ENCODE measurements at regions not wholly inside any gene's neighbourhood (a gene's known extent, or its start where the extent isn't known, plus 50 kb on each side); places are given as distances from the start of the nearest gene placed in this dataset.

DNA sequence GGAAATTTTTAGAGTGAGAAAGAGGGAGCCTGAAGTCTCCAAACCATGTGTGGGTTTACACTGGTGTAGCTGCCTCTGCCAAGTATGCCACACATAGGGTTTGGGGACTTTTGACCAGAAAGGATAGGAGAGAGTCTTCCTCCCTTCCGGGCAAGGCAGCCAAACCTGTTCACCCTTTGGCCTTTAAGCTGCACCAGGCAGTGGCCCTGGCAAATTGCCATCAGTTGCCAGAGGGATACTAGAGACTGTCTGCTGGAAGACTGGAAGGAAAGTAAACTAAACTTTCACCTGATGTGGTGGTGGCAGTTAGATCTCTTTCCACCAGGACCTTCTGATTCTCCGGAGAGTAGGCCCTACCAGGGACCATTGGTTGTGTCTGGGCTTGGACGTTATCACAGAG lies 1263.2 kb downstream of the FAM181B start:
- no peak for DNase-seq (ENCODE audit: low read depth in 2 of 3, low spot score in 2 of 3)

DNA sequence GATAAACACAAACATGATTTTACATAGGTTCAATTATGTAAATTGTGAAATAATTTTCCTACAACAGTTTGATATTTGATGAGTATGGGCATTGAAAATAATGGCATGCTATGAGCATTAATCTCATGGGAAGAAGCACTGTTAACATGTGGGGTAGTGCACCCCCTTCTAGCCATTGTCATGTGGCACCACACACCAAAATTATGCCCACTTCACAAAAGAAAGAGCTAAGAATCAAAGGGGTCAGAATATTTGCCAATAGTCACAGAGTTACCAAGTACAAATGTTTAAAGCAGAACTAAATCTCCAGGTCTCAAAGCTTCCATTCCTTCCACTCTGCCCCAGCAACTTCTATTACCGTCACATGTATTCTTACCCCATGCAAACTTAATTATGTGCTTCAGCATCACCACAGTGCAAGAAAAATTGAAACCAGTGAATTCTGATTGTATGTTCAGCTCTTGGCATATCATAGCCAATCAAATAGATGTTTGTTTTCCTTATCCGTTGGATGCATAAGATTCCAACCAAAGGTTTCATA lies 1273.8 kb downstream of the FAM181B start:
- DNase-seq (ENCODE audit: low read depth in 2 of 3, low spot score in 2 of 3): no peak

- no peak for DNase-seq (ENCODE audit: low read depth in 2 of 3, low spot score in 2 of 3)
These were observed 1284.0 kb downstream of the FAM181B start for GRCh38 chr11:81449588-81450156.

DNA sequence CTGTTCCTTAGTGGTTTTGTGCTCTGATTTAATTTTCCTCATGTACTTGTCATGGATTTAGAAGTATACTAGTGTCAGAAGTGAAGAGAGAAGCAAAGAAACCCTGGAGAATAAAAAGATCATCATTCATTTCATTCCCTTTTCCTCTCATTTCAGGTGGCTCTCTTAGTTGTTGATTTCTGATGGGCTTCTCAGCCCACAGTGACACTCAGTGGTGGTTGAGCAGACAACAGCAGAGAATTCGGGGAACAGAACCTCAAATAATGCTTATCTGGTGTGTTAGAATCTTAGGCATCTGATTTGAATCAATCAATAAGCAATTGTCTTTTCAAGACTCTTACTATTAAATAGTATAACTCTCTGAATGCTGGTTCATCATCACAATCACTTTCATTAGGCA lies 1289.4 kb downstream of the FAM181B start:
- DNase-seq (ENCODE audit: low read depth in 2 of 3, low spot score in 2 of 3): no peak

GRCh38 chr11:81432333-81432732 lies 1301.3 kb downstream of the FAM181B start:
- DNase-seq (ENCODE audit: low read depth in 2 of 3, low spot score in 2 of 3): no peak

- DNase-seq (ENCODE audit: low read depth in 2 of 3, low spot score in 2 of 3): no peak
These were observed 1308.8 kb downstream of the FAM181B start for GRCh38 chr11:81424822-81425221.

DNA sequence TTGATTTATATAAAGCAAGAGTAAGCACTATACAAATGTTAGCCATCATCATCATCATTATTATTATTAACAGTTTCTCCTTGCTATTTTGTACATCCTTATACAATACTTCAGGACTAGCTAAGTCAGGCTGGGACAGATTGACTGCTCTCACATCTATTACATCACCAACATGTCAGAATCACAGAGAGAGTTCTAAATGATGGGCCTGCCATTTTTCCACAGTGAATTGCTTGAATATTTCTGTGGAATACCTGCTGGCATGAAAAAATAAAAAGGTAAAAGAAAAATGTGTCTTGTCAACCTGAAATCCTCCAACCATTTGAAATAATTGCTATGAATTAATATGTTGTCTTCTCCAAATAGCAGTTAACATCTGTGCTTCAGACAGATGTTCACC lies 1311.3 kb downstream of the FAM181B start:
- DNase-seq (ENCODE audit: low read depth in 2 of 3, low spot score in 2 of 3): no peak

DNA sequence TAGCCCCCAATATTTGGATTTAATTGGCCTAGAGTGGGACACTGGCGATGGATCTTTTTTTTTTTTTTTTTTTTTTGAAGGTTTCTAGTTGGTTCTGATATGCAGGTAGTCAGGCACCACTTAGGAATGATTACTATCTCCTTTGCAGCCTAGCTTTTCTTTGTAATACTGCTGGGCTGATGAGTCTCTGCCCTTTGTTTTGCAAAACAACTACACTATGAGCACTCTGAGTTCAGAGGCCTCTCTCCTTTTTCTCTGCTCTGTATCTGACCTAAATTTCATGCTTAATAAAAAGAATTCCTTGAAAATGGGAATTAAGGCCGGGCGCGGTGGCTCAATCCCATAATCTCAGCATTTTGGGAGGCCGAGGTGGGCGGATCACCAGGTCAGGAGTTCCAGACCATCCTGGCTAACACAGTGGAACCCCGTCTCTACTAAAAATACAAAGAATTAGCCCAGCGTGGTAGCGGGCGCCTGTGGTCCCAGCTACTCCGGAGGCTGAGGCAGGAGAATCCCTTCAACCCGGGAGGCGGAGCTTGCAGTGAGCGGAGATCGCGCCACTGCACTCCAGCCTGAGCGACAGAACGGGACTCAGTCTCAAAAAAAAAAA lies 1312.3 kb downstream of the FAM181B start:
- DNase-seq (ENCODE audit: low read depth in 2 of 3, low spot score in 2 of 3): no peak

GRCh38 chr11:81420668-81421250 lies 1312.9 kb downstream of the FAM181B start:
- DNase-seq (ENCODE audit: low read depth in 2 of 3, low spot score in 2 of 3): no peak

DNA sequence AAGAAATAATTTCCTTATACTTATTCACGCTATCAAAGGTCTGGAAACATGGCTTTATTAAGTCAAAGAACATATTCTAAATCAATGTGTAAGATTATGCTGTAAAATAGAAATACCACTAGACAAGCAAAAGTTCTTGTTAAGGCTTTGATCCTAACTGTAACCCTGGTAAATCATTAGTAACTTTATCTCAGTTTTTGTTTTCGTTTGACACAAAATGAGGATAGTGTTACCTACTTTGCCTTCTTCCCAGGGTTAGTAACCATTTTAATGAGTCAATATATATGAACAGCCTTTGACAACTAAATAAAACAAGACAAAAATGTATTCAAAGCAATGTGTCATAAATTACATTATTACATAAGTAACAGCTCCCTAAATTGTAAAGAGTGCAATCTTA lies 1336.3 kb downstream of the FAM181B start:
- no peak for DNase-seq (ENCODE audit: low read depth in 2 of 3, low spot score in 2 of 3)

DNA sequence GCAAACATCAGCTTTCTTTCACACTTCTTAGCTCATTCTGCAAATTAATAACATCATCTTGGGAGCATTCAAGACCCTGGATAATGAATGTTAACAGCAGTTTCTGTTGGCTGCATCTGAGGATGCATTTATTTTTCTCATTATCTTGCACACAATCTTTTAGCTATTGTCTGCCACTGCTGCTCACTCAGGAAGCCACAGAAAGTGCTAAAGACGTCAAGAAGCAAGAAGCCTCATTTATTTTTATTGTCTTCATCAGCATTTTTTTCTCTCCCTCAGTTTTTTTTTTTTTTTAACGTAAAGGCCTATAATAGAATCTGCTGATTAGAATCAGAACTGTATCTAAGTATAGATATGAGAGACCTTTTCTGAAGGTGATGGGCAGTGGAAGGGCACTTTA lies 1339.4 kb downstream of the FAM181B start:
- no peak for DNase-seq (ENCODE audit: low read depth in 2 of 3, low spot score in 2 of 3)

- DNase-seq (ENCODE audit: low read depth in 2 of 3, low spot score in 2 of 3): no peak
These were observed 1345.3 kb downstream of the FAM181B start for GRCh38 chr11:81388326-81388725.

DNA sequence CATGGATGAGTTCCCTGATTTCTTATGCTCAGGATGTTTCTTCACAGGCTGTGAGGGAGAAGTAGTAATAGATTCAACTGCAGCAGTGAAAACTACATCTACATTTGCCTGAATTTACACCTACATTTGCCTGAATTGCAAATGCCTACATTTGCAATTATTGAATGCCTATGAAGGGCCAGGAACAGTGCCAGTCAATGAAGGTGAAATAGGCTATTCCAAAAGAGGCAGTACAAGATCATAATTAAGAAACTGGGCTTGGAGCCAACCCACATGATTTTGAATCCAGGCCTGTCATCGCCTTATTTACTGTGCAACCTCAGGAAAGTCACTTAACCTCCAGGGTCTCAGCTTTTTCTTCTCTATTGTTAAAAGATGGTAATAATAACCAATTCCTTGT lies 1353.3 kb downstream of the FAM181B start:
- no peak for DNase-seq (ENCODE audit: low read depth in 2 of 3, low spot score in 2 of 3)

DNA sequence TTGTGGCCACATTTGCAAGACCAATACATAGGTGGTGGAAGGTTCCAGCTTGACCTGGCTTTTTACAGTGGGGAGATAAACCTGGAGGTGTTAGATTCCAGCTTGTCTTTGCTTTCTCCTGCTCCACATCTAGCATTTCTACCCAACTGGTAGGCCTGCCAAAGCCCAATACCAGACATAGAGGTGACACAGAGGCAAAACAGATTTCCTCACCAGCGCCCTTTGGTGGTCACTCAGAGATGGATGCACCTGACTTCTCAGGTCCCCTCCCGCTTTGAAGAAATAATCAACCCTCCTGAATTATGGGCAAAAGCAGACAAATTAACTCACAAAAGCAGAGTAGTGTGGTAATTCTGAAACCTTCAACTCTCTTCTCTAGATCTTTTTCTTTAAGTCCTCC lies 1356.2 kb downstream of the FAM181B start:
- DNase-seq (ENCODE audit: low read depth in 2 of 3, low spot score in 2 of 3): no peak

DNA sequence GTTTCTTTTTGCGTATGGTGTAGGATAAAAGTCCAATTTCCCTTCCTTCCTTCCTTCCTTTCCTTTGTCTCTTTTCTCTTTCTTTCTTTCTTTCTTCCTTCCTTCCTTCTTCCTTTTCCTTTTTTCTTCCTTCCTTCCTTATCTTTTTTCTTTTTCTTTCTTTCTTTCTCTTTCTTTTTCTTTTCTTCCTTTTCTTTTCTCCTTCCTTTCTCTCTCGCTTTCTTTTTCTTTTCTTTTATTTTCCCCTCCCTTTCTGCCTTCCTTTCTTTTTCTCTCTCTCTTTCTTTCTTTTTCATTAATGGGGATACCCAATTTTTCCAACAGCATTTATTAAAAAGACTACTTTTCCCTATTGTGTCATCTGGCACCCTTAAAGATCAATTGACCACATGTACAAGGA lies 1359.7 kb downstream of the FAM181B start:
- no peak for DNase-seq (ENCODE audit: low read depth in 2 of 3, low spot score in 2 of 3)

GRCh38 chr11:81368192-81368591 lies 1365.5 kb downstream of the FAM181B start:
- DNase-seq (ENCODE audit: low read depth in 2 of 3, low spot score in 2 of 3): no peak

DNA sequence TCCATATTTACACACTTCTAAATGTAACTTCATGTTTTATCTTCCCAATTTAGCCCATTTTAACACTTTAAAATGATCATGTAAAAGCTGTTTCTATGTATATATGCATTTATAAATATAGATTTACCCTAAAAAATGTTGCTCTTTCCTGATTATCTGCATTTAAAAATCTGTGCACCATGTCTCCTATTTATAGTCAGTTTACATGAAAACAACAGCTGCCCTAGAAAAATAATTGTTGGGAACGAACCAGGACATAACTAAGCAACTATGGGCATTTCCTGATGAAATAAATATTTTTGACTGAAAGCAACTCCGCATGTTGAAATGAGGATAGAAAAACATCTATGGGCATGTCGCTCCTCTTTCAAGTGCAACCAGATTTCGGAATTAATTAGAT lies 1368.2 kb downstream of the FAM181B start:
- DNase-seq (ENCODE audit: low read depth in 2 of 3, low spot score in 2 of 3): no peak

GRCh38 chr11:81359476-81359875 lies 1374.2 kb downstream of the FAM181B start:
- no peak for DNase-seq (ENCODE audit: low read depth in 2 of 3, low spot score in 2 of 3)

GRCh38 chr11:81345609-81346008 lies 1388.1 kb downstream of the FAM181B start:
- no peak for DNase-seq (ENCODE audit: low read depth in 2 of 3, low spot score in 2 of 3)

- no peak for DNase-seq (ENCODE audit: low read depth in 2 of 3, low spot score in 2 of 3)
These were observed 1390.7 kb downstream of the FAM181B start for GRCh38 chr11:81342966-81343365.

DNA sequence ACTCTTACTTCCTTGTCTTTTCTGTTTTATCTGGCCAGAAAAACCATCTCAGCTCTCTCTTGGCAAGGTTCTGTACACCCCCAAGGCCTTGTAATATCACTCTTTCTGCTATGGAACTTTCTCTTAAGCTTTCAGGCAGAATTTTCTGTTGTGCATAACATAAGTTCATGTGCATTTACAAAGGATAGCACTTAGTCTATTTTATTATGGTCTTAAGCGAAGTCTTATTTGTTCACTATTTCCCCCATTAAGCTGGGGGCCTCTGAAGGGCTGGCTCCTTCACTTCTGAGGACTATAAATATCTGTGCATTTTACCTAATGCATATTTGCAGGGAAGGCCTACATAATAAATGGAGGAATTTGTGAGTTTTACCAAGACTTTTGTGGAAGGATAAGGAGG lies 1393.4 kb downstream of the FAM181B start:
- no peak for DNase-seq (ENCODE audit: low read depth in 2 of 3, low spot score in 2 of 3)

DNA sequence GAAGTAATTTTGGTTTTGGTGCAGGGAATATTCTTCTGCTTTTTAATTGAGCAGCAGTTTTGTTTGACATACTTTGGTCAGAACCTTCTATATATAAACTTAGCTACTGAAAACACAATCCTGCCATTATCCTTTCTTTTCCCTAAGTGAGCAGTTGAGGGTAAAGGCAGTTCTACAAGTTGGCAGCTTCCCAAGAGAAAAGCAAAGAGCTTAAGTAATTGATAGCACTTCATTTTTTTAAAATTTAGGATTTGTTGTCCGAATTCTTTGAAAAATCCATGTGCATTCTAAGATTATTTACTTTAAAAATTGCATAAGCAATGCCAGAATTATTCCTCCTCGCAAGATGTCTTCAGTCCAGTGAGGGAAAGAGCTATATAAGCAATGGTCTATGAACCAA lies 1394.1 kb downstream of the FAM181B start:
- DNase-seq (ENCODE audit: low read depth in 2 of 3, low spot score in 2 of 3): no peak

DNA sequence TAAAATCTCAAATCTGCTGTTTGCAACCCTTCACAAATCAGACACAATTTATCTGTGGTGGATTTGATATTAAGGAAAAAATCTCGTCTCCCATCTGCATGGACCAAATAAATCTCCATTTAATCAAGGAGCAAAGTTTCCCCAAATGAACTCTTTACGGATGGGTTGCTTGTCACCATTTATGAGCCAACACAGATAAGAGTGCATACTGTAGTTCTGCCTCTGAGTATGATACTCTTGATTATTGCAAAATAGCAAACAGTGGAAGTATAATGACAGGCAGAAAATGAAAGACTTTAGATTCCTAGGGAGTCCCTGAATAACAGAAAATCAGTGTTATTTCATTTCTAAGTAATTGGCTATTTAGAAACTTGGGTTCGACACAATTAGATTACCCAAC lies 1395.9 kb downstream of the FAM181B start:
- no peak for DNase-seq (ENCODE audit: low read depth in 2 of 3, low spot score in 2 of 3)

Data from activated CD8-positive, alpha-beta memory T cell treated with anti-CD3 and anti-CD28 coated beads for 48 hours (primary cell).